Neural progenitor cell (in vitro differentiated cells): ENCODE measurements at regions not wholly inside any gene's neighbourhood (a gene's known extent, or its start where the extent isn't known, plus 50 kb on each side); places are given as distances from the start of the nearest gene placed in this dataset.
A peak's percentile ranks its signal among the peaks of the same experiment; 100 is the strongest.

Experiments
- EZH2 ChIP-seq: fragments of 200-600 bp; sonication (generic); IDR thresholded peaks from 2 replicates; pipeline ENCODE4 v1.6.1; 2017; ENCODE audit warnings: antibody characterized with exemption, mild to moderate bottlenecking, moderate library complexity
- TF ChIP-seq, protein P1 (sequence below): fragments of 200-600 bp; sonication (generic); IDR thresholded peaks from 2 replicates; pipeline ENCODE4 v1.5.1; 2017; ENCODE audit warnings: antibody characterized with exemption, mild to moderate bottlenecking

- TF ChIP-seq, protein P1, sequence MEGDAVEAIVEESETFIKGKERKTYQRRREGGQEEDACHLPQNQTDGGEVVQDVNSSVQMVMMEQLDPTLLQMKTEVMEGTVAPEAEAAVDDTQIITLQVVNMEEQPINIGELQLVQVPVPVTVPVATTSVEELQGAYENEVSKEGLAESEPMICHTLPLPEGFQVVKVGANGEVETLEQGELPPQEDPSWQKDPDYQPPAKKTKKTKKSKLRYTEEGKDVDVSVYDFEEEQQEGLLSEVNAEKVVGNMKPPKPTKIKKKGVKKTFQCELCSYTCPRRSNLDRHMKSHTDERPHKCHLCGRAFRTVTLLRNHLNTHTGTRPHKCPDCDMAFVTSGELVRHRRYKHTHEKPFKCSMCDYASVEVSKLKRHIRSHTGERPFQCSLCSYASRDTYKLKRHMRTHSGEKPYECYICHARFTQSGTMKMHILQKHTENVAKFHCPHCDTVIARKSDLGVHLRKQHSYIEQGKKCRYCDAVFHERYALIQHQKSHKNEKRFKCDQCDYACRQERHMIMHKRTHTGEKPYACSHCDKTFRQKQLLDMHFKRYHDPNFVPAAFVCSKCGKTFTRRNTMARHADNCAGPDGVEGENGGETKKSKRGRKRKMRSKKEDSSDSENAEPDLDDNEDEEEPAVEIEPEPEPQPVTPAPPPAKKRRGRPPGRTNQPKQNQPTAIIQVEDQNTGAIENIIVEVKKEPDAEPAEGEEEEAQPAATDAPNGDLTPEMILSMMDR: no peak
- peak; percentile 11 for TF ChIP-seq EZH2
Observed at GRCh38 chrX:40152741-40153344, 55.1 kb upstream of the BCOR start.
